Glutamatergic neuron (in vitro differentiated cells): ENCODE measurements at regions not wholly inside any gene's neighbourhood (a gene's known extent, or its start where the extent isn't known, plus 50 kb on each side); places are given as distances from the start of the nearest gene placed in this dataset.

Experiments
- DNase-seq: peaks from one replicate; pipeline ENCODE4 v3.0.0; 2022
- H3K27ac Mint-ChIP-seq: one replicate; pipeline ENCODE4 v1.8.0; 2020; ENCODE audit warnings: mild to moderate bottlenecking, mixed read lengths, inconsistent platforms; ENCODE audit not compliant: unreplicated experiment
- H3K27me3 Mint-ChIP-seq: one replicate; pipeline ENCODE4 v1.8.0; 2020; ENCODE audit warnings: mild to moderate bottlenecking, moderate library complexity, mixed read lengths, inconsistent platforms; ENCODE audit not compliant: unreplicated experiment
- H3K36me3 Mint-ChIP-seq: one replicate; pipeline ENCODE4 v1.8.0; 2020; ENCODE audit warnings: mild to moderate bottlenecking, mixed read lengths, inconsistent platforms; ENCODE audit not compliant: unreplicated experiment
- H3K4me1 Mint-ChIP-seq: one replicate; pipeline ENCODE4 v1.8.0; 2020; ENCODE audit warnings: mild to moderate bottlenecking, low read depth, mixed read lengths, inconsistent platforms; ENCODE audit not compliant: unreplicated experiment
- H3K4me3 Mint-ChIP-seq: one replicate; pipeline ENCODE4 v1.8.0; 2020; ENCODE audit warnings: mild to moderate bottlenecking, mixed read lengths, inconsistent platforms; ENCODE audit not compliant: unreplicated experiment
- H3K9me3 Mint-ChIP-seq: one replicate; pipeline ENCODE4 v1.8.0; 2020; ENCODE audit warnings: mild to moderate bottlenecking, moderate library complexity, mixed read lengths, inconsistent platforms; ENCODE audit not compliant: unreplicated experiment
- TF ChIP-seq, protein P1 (sequence below): fragments of 200-600 bp; sonication (generic); IDR thresholded peaks from one replicate; pipeline ENCODE4 v1.5.0; 2021; ENCODE audit not compliant: partially characterized antibody, unreplicated experiment

DNA sequence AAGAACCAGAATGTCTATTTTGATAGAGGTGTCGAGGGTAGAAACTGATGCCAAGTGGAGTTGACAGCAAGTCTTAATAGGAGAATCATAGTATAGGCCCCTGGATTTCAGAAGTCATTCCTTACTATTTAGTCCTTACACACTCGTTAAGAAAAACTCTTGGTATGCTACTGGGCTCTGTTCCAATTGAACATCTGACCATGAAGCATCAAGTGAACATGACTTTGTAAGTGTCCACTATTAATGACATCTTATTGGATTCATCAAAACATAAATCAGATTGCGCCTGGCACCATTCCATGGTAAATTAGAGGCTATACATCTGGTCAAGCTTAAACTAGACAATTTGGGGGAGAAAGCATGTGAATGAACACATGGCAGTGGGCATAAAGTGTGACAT is 1056.5 kb upstream of the EDIL3 start:
- Mint-ChIP-seq H3K4me1 (no peaks in the 10 kb centered on the region), H3K27ac (no peak overlapping the region), H3K36me3 (no peaks in the 10 kb centered on the region), H3K27me3 (no peaks in the 10 kb centered on the region), H3K4me3 (no peak overlapping the region), H3K9me3 (no peaks in the 10 kb centered on the region)
- TF ChIP-seq, protein P1, sequence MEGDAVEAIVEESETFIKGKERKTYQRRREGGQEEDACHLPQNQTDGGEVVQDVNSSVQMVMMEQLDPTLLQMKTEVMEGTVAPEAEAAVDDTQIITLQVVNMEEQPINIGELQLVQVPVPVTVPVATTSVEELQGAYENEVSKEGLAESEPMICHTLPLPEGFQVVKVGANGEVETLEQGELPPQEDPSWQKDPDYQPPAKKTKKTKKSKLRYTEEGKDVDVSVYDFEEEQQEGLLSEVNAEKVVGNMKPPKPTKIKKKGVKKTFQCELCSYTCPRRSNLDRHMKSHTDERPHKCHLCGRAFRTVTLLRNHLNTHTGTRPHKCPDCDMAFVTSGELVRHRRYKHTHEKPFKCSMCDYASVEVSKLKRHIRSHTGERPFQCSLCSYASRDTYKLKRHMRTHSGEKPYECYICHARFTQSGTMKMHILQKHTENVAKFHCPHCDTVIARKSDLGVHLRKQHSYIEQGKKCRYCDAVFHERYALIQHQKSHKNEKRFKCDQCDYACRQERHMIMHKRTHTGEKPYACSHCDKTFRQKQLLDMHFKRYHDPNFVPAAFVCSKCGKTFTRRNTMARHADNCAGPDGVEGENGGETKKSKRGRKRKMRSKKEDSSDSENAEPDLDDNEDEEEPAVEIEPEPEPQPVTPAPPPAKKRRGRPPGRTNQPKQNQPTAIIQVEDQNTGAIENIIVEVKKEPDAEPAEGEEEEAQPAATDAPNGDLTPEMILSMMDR, result no peak
- DNase-seq, result no peak

DNA sequence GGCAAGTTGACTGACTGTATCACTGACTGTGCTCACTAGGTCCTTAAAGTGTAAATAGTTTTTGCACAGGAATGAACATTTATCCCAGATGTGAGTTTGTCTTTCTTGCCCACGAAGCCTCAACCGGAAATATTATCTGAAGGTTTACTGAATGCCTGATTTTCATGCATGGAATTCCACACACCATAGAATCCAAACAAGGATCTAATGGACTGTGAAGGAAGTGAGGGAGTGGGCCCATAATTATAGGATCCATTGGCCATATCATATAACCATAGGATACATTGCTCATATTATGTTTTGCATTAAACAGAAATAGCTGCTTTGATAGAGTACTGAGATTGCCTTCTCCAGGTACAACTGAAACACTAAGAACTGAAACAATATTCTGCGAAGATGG is 1057.2 kb upstream of the EDIL3 start:
- Mint-ChIP-seq H3K4me1 (no peaks in the 10 kb centered on the region), H3K36me3 (no peaks in the 10 kb centered on the region), H3K27me3 (no peaks in the 10 kb centered on the region), H3K27ac (no peak overlapping the region), H3K4me3 (no peak overlapping the region), H3K9me3 (no peaks in the 10 kb centered on the region)
- DNase-seq, result no peak
- TF ChIP-seq, protein P1, result no peak

DNA sequence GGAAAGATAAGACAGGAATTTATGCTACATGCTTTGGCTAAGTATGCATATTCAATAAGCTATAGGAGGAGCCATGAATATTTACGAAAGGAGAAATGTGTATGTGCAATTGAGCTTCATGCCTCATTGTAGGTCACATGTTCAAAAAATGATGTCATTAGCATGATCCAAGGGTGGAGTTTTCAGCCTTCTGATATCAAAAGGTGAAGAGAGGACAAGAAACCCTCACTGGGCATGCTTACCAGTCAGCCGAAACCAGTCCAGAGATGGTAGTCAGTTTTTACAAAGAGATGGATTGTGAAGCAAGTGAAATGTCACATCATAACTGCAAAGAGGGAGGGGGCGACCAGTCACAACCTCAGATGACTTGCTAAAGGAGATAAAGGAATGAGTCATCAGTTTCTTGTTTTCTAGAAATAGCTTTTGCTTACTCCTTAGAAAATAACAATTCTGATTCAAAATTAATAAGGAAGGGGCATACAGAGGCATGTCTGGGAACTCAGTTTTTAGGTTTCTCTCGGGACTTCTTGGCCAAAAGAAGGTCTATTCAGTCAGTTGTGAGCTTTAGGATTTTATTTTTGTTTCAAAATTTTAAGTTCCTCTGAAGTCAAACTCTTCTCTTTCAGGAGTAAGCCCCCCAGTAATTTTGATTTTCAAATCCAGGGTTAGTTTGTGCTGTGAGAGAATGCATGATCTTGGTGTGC is 1067.8 kb upstream of the EDIL3 start:
- TF ChIP-seq, protein P1, result no peak
- H3K4me1 Mint-ChIP-seq, result no peaks in the 10 kb centered on the region
- H3K27ac Mint-ChIP-seq, result no peak overlapping the region
- no peaks in the 10 kb centered on the region for H3K9me3 Mint-ChIP-seq
- no peaks in the 10 kb centered on the region for H3K36me3 Mint-ChIP-seq
- H3K4me3 Mint-ChIP-seq, result no peak overlapping the region
- DNase-seq, result no peak
- H3K27me3 Mint-ChIP-seq, result no peaks in the 10 kb centered on the region

DNA sequence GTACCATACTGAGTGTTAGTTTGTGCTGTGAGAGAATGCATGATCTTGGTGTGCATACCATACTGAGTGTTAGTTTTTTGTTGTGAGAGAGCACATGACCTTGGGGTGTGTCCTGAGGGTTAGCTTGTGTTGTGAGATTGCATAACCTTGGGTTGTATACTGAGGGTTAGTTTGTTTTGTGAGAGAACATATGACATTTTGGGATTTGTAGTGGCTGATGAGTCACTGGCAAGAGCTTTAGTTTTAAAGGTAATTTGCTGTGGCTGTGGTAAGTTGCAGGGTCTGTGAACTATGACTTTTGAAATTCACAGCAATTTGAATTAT is 1068.3 kb upstream of the EDIL3 start:
- Mint-ChIP-seq H3K4me1 (no peaks in the 10 kb centered on the region), H3K27me3 (peaks cover under 1% of the 10 kb centered on the region), H3K4me3 (no peak overlapping the region), H3K27ac (no peak overlapping the region), H3K9me3 (no peaks in the 10 kb centered on the region), H3K36me3 (no peaks in the 10 kb centered on the region)
- TF ChIP-seq, protein P1, result no peak
- DNase-seq, result no peak

DNA sequence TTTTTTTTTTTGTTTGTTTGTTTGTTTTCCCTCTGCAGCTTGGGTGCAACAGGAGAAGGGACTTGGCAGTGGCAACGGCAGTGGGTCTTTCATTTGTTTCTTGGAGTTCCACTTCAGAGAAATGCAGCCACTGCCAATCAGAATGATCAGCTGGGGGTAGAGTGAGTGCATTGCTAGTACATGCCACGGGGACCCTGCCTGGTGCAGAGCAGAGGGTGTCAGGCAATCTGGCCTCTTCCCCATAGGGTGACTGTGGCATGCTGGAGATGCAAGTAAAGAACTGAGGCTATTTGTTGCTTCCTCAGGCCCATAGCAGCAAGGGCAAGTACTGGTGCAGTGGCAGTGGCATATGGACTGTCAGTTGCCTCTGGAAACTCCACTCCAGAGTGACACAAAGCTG is 1073.6 kb upstream of the EDIL3 start:
- Mint-ChIP-seq H3K4me3 (no peak overlapping the region), H3K27ac (no peak overlapping the region), H3K36me3 (no peaks in the 10 kb centered on the region), H3K27me3 (peaks cover 3% of the 10 kb centered on the region), H3K9me3 (no peaks in the 10 kb centered on the region), H3K4me1 (no peaks in the 10 kb centered on the region)
- TF ChIP-seq, protein P1, result no peak
- no peak for DNase-seq
